ENCODE measurements at regions not wholly inside any gene's neighbourhood (a gene's known extent, or its start where the extent isn't known, plus 50 kb on each side); places are given as distances from the start of the nearest gene placed in this dataset.
A peak's percentile ranks its signal among the peaks of the same experiment; 100 is the strongest.

DNA sequence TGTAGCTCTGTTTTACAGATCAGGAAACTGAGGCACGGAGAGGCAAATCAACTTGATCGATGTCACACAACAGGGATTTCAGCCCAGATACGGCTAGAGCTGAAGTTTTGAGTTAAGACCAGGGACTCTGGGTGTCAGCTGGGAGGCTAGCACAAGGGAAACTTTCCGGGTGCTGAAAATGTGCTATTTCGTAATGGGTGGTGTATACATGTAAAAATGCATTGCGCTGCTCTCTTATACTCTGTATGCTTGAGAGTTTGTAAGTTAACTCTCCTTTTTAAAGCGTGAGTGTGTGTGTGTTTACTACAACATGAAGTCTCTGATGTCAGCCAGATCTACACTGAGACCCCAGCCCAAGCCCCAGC lies 227.6 kb downstream of the MN1 start:
- intact Hi-C loops (cut with DNase I): loop anchor here (10.0 kb wide), 1 partner anchor 359 kb away; no protein-coding TSS in a partner anchor
- no peak for DNase-seq (ENCODE audit: low spot score)

DNA sequence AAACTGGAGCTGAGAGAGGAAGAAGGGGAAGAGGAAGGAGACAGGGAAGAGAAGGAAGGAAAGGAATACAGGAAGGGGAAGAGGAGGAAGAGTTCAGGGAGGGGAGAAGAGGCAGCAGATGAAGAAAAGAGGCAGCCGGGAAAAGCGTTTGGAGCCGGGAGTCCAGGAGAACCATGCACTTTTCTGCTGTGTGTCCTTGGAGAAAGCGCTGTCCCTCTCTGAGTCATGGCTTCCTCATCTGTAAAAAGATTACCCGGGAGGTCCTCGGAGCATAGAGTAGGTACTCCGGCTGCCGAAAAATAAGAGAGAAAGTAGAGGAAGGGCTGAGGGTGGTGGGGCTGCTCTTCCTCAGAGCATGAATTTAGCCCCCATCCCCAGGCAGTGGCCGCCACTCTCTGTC lies 226.9 kb downstream of the MN1 start:
- intact Hi-C loops (cut with DNase I): loop anchor here (10.0 kb wide), 1 partner anchor 360 kb away; no protein-coding TSS in a partner anchor

GRCh38 chr22:27575348-27575747 lies 226.2 kb downstream of the MN1 start:
- no peak for DNase-seq (ENCODE audit: low spot score)
- intact Hi-C loops (cut with DNase I): loop anchor here (10.0 kb wide), 1 partner anchor 361 kb away; no protein-coding TSS in a partner anchor

More for the DNA sequence above, 226.9 kb downstream of the MN1 start:
- DNase-seq (ENCODE audit: low spot score): no peak

GRCh38 chr22:27576413-27576812 lies 225.1 kb downstream of the MN1 start:
- intact Hi-C loops (cut with DNase I): loop anchor here (2.0 to 10.0 kb wide), 2 partner anchors 64 to 362 kb away; no protein-coding TSS in a partner anchor
- DNase-seq (ENCODE audit: low spot score): no peak

DNA sequence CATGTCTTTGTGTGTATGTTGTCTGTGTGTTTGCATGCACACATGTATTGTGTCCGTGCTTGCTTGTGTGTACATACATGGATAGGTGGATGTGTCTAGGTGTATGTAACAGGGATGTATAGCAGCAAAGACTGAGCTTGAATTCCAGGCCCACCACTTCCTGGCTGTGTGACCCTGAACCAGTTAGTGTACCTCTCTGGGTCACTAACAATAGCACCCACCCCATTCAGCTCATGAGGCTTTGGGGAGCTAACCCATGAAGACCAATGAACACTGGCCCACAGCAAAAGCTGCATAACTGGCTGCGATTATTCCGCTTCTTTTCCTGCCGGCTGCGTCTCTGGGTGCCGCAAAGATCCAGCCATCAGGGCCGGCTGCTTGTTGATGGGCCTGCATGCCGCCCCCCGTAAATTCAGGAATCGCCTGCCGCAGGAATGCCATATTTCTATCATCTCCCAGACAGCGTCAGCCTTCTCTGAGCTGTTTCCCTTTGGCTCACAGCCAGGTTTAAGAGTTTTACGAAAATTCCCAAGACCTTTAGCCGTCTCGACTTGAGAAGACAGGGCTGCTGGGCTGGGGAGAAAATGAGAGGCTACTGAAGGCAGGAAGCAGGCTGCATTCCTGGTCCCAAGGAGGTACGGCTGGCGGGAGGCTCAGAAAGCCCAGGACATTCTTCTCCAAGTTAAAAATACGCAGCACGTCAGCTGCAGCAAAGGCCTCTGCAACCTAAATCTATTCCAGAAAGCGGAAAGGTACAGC lies 224.6 kb downstream of the MN1 start:
- intact Hi-C loops (cut with DNase I): loop anchor here (2.0 to 10.0 kb wide), 2 partner anchors 64 to 362 kb away; no protein-coding TSS in a partner anchor
- no peak for DNase-seq (ENCODE audit: low spot score)

GRCh38 chr22:27577574-27577969 lies 224.0 kb downstream of the MN1 start:
- no peak for DNase-seq (ENCODE audit: low spot score)
- intact Hi-C loops (cut with DNase I): loop anchor here (2.0 to 10.0 kb wide), 2 partner anchors 65 to 363 kb away; no protein-coding TSS in a partner anchor

GRCh38 chr22:27578937-27579617 lies 222.5 kb downstream of the MN1 start:
- no peak for DNase-seq (ENCODE audit: low spot score)
- intact Hi-C loops (cut with DNase I): loop anchor here (10.0 kb wide), 1 partner anchor 364 kb away; no protein-coding TSS in a partner anchor

DNA sequence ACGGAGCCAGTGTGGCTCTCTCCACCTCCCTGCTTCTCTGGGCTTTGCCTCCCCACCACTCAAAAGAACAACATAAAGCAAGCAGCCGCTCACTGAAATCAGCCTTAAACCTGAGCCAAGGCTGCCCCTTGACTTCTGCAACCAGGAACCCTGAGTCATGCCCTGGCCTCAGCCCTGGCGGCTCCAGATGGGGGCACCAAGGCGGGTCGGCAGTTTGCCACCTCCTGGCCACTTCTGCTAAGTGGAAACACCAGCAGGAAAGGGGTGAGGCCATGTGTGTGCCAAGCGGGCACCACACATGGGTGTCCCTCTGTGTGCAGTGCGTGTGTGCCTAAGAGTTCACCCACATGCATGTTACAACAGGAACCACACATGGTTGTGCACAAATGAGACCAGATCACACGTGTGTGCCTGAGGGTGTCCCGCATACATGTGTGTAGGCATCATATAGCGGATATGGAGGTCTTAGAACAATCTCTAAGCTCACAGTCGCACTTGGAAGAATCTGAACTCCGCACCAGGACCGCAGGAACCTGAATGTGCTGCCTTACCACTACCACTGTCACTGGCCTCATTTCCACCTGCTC lies 221.2 kb downstream of the MN1 start:
- DNase-seq (ENCODE audit: low spot score): no peak
- intact Hi-C loops (cut with DNase I): loop anchor here (10.0 kb wide), 1 partner anchor 146 kb away; no protein-coding TSS in a partner anchor

DNA sequence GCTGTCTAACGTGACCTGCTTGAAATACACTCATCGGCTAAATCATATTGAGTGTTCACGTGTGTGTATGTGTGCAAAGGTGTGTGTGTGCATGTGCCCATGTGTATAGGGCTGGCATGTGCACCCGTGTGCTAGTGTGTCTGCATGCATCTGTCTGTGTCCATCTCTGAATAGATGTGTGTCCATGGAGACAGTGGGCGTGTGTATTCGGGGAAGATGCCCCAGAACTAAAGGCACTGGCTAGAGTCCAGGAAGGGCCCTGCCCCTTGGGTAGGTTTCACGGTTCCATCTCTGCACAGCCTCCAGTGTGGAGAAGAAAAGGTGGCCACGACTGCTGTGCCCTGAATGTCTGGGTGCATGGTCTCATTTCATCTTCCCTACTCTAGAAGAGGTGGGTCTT lies 220.3 kb downstream of the MN1 start:
- intact Hi-C loops (cut with DNase I): loop anchor here (10.0 kb wide), 1 partner anchor 146 kb away; no protein-coding TSS in a partner anchor
- DNase-seq (ENCODE audit: low spot score): no peak

GRCh38 chr22:27581688-27582087 lies 219.9 kb downstream of the MN1 start:
- peak; percentile 81 for DNase-seq (ENCODE audit: low spot score)
- intact Hi-C loops (cut with DNase I): loop anchor here (10.0 kb wide), 1 partner anchor 147 kb away; no protein-coding TSS in a partner anchor

DNA sequence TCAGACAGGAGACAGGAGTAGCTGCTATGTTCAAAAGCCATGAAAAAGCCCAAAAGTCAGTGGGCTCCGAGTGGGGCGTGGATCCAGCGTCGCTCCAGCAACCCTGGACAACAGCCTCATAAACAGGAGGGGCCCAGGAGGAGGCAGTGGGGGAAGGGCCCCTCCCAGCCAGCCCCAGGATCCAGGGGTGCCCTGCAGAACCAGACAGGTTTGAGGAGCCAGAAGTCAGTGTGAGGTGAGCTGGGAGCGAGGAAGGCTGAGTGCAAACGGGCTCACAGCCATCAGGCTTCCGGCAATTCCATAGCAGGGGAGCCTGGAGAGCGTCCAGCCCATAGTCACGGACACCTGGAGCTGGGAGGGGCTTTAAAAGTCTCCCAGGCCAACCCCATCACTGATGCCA lies 217.7 kb downstream of the MN1 start:
- DNase-seq (ENCODE audit: low spot score): no peak
- intact Hi-C loops (cut with DNase I): loop anchor here (10.0 kb wide), 1 partner anchor 149 kb away; no protein-coding TSS in a partner anchor

- no peak for DNase-seq (ENCODE audit: low spot score)
- intact Hi-C loops (cut with DNase I): loop anchor here (10.0 kb wide), 1 partner anchor 150 kb away; no protein-coding TSS in a partner anchor
These were observed 216.4 kb downstream of the MN1 start for GRCh38 chr22:27585141-27585540.

- intact Hi-C loops (cut with DNase I): loop anchor here (10.0 kb wide), 1 partner anchor 153 kb away; no protein-coding TSS in a partner anchor
These were observed 213.3 kb downstream of the MN1 start for GRCh38 chr22:27588268-27588667.

GRCh38 chr22:27588915-27589314 lies 212.6 kb downstream of the MN1 start:
- intact Hi-C loops (cut with DNase I): loop anchor here (10.0 kb wide), 1 partner anchor 154 kb away; no protein-coding TSS in a partner anchor
- DNase-seq (ENCODE audit: low spot score): no peak

More at GRCh38 chr22:27588268-27588667, 213.3 kb downstream of the MN1 start:
- DNase-seq (ENCODE audit: low spot score): no peak

DNA sequence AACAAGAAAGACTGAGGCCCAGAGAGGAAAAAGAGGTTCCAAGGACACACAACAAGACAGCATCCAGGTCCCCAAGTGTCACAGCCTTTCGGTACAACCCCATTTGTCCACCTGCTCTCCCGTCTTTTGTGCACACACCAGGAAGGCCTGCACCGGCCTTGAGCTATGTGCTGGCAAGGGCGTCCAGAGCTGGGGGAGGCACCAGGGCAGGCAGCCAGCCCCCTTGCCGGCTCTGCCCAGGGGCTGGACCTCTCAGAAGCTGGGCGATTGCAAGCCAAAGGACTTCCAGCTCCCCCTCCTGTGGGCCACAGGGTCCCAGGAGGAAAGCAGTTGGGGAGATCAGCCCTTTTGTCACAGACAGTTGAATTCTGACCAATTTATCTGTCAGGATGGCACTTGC lies 210.5 kb downstream of the MN1 start:
- intact Hi-C loops (cut with DNase I): no loop called here
- DNase-seq (ENCODE audit: low spot score): no peak

DNA sequence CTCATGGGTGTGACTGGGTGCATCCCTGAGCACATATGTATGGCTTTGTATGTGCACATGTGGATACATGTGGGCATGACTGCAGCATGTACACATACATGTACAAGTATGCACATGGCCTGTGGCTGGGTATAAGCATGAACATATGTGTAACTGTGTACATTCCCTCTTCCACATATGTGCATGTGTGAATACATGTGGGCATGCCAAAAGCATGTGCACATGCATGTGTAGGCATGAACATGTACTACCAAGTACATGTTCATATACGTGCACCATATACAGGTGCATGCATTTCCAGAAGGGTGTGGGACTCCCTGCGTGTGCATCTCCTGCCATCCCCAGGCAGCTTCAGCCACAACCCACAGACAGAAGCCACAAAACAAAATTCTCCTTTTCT lies 208.2 kb downstream of the MN1 start:
- intact Hi-C loops (cut with DNase I): no loop called here
- no peak for DNase-seq (ENCODE audit: low spot score)

DNA sequence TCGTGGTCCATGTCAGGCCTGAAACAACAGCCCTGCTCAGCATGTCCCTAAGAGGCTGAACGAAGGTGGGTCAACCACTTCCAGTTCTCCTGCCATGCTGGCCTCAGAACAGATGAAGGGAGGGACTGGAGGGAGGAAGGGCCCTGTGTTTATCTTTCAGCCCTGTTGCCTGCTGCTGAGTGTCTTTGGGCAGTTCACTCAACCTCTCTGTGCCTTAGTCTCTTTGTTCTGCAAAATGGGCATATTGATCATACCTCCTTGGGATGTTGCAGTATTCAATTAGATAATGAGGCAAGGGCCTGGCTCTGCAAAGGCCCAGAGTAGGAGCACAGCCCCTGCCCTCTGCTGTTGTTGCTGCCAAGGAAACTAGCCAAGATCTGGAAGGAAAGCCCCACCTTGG lies 207.5 kb downstream of the MN1 start:
- DNase-seq (ENCODE audit: low spot score): no peak
- intact Hi-C loops (cut with DNase I): no loop called here

DNA sequence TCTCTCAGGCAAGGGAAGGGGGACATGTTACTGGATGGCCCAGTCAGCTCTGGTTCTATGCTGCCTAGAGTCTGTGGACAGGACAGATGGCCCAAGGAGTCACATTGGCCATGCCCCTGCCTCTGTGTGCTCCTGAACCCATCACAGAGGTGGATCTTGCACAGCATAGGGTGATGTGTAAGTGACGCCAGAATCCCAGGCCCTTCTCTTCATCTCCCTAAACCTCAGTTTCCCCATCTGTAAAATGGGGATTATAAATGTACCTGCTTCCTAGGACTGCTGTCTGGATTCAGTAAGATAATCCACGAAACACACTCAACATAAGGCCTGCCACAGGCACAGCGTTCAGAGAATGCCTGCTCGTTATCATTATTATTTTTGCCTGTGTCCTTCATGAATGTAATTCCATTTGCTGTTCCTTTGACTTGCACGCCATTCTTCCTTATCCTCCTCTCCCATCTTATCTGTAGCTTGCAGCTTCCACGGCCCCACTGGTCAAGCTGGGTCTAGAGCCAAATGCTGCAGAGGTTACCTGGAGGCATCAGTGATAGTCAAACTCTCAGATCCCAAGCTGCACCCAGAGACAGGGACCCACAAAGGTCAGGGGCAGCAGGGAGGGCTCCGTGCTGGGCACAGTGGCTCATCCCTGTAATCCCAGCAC lies 207.0 kb downstream of the MN1 start:
- intact Hi-C loops (cut with DNase I): no loop called here
- no peak for DNase-seq (ENCODE audit: low spot score)

- DNase-seq (ENCODE audit: low spot score): no peak
- intact Hi-C loops (cut with DNase I): no loop called here
These were observed 205.3 kb downstream of the MN1 start for GRCh38 chr22:27596133-27596870.
